ENCODE measurements at regions not wholly inside any gene's neighbourhood (a gene's known extent, or its start where the extent isn't known, plus 50 kb on each side); places are given as distances from the start of the nearest gene placed in this dataset.

GRCh38 chr19:32035626-32036025, 309.8 kb upstream of the ZNF507 start:
- TF ChIP-seq CTCF (IDR thresholded peaks at IDR 0.05; ENCODE audit: low read depth, low read length, missing input control) (no peak), FOXA1 (IDR thresholded peaks at IDR 0.05) (no peak), HNF4A (conservative IDR thresholded peaks at IDR 0.05) (no peak), NR2F2 (IDR thresholded peaks at IDR 0.05) (no peak), ATF3 (IDR thresholded peaks at IDR 0.05) (no peak), EGR1 (IDR thresholded peaks at IDR 0.05; ENCODE audit: low read depth in 2 of 2) (no peak), REST (IDR thresholded peaks at IDR 0.05) (no peak), ZBTB33 (IDR thresholded peaks at IDR 0.05) (no peak), SP1 (IDR thresholded peaks at IDR 0.05) (no peak), RAD21 (IDR thresholded peaks at IDR 0.05) (no peak)
- 92% methylated on average over 3 of the region's 3 CpGs for WGBS
- H3K4me3 ChIP-seq (ENCODE audit: low read depth in 1 of 3, low read length in 3 of 3), result no peak overlapping the region
- DNase-seq (ENCODE audit: low spot score), result no peak
- no peak overlapping the region for H3K9ac ChIP-seq (ENCODE audit: low read depth in 1 of 2, low read length in 2 of 2)
- H3K36me3 ChIP-seq (ENCODE audit: control insufficient read depth in 4 of 4, insufficient read depth in 3 of 4, low read depth in 1 of 4, low read length in 3 of 4), result no peaks in the 10 kb centered on the region
- H3K4me1 ChIP-seq (ENCODE audit: control insufficient read depth in 4 of 4, insufficient read depth in 4 of 4, low read length in 3 of 4), result no peaks in the 10 kb centered on the region
- H3K9me3 ChIP-seq (ENCODE audit: control insufficient read depth in 4 of 4, low read length in 3 of 4), result no peaks in the 10 kb centered on the region
- no peak overlapping the region for H3K27ac ChIP-seq (ENCODE audit: low read depth in 1 of 2, low read length in 2 of 2)
- H3K27me3 ChIP-seq (ENCODE audit: control insufficient read depth in 4 of 4, insufficient read depth in 4 of 4, low read length in 3 of 4), result peaks cover 0 to 3% (median 0%) of the 10 kb centered on the region in 4 donors

- no peaks in the 10 kb centered on the region for H3K4me1 ChIP-seq (ENCODE audit: control insufficient read depth in 4 of 4, insufficient read depth in 4 of 4, low read length in 3 of 4)
- 62% methylated on average over 13 of the region's 13 CpGs for WGBS
- H3K36me3 ChIP-seq (ENCODE audit: control insufficient read depth in 4 of 4, insufficient read depth in 3 of 4, low read depth in 1 of 4, low read length in 3 of 4), result no peaks in the 10 kb centered on the region
- peaks cover 0 to 5% (median under 1%) of the 10 kb centered on the region in 4 donors for H3K27me3 ChIP-seq (ENCODE audit: control insufficient read depth in 4 of 4, insufficient read depth in 4 of 4, low read length in 3 of 4)
- H3K9me3 ChIP-seq (ENCODE audit: control insufficient read depth in 4 of 4, low read length in 3 of 4), result no peaks in the 10 kb centered on the region
- H3K9ac ChIP-seq (ENCODE audit: low read depth in 1 of 2, low read length in 2 of 2), result no peak overlapping the region
- H3K27ac ChIP-seq (ENCODE audit: low read depth in 1 of 2, low read length in 2 of 2), result no peak overlapping the region
- DNase-seq (ENCODE audit: low spot score), result no peak
- H3K4me3 ChIP-seq (ENCODE audit: low read depth in 1 of 3, low read length in 3 of 3), result no peak overlapping the region
- TF ChIP-seq FOXA1 (IDR thresholded peaks at IDR 0.05), result no peak
- TF ChIP-seq ATF3 (IDR thresholded peaks at IDR 0.05), result no peak
- no peak for TF ChIP-seq NR2F2 (IDR thresholded peaks at IDR 0.05)
- TF ChIP-seq GABPA (IDR thresholded peaks at IDR 0.05 in 1 of 2, conservative IDR thresholded peaks at IDR 0.05 in 1 of 2), result no peak
- TF ChIP-seq CTCF (IDR thresholded peaks at IDR 0.05; ENCODE audit: low read depth, low read length, missing input control), result no peak
- no peak for TF ChIP-seq HNF4G (IDR thresholded peaks at IDR 0.05)
- TF ChIP-seq ZBTB33 (IDR thresholded peaks at IDR 0.05), result no peak
- TF ChIP-seq SP1 (IDR thresholded peaks at IDR 0.05), result no peak
Observed at GRCh38 chr19:32038021-32038920, 307.1 kb upstream of the ZNF507 start.
